ENCODE measurements at regions not wholly inside any gene's neighbourhood (a gene's known extent, or its start where the extent isn't known, plus 50 kb on each side); places are given as distances from the start of the nearest gene placed in this dataset.

GRCh38 chr18:61618816-61619215 is 274.0 kb downstream of the RNF152 start:
- no peak for DNase-seq (ENCODE audit: low read depth in 2 of 2)

- DNase-seq (ENCODE audit: low read depth in 2 of 2) = no peak
Observed at GRCh38 chr18:61616111-61616610, 276.6 kb downstream of the RNF152 start.

- DNase-seq (ENCODE audit: low read depth in 2 of 2) = no peak
Observed at GRCh38 chr18:61612517-61612916, 279.3 kb downstream of the CDH20 start.

- no peak for DNase-seq (ENCODE audit: low read depth in 2 of 2)
Observed at GRCh38 chr18:61609131-61609530, 275.9 kb downstream of the CDH20 start.

GRCh38 chr18:61608316-61608715 is 275.1 kb downstream of the CDH20 start:
- no peak for DNase-seq (ENCODE audit: low read depth in 2 of 2)

- DNase-seq (ENCODE audit: low read depth in 2 of 2) = no peak
Observed at GRCh38 chr18:61607867-61608266, 274.6 kb downstream of the CDH20 start.

- DNase-seq (ENCODE audit: low read depth in 2 of 2) = no peak
Observed at GRCh38 chr18:61606759-61607158, 273.5 kb downstream of the CDH20 start.

GRCh38 chr18:61606068-61606660 is 272.9 kb downstream of the CDH20 start:
- no peak for DNase-seq (ENCODE audit: low read depth in 2 of 2)

- DNase-seq (ENCODE audit: low read depth in 2 of 2) = no peak
Observed at GRCh38 chr18:61605376-61606067, 272.3 kb downstream of the CDH20 start.

Data from activated CD8-positive, alpha-beta memory T cell treated with anti-CD3 and anti-CD28 coated beads for 4 hours (primary cell).